Ovary (tissue), 3 donors: ENCODE measurements at regions not wholly inside any gene's neighbourhood (a gene's known extent, or its start where the extent isn't known, plus 50 kb on each side); places are given as distances from the start of the nearest gene placed in this dataset.

Source experiments
- POLR2A ChIP-seq: fragments of 450-650 bp; IDR thresholded peaks from one replicate; pipeline ENCODE4 v1.6.1; 2017; ENCODE audit warnings: antibody characterized with exemption, mild to moderate bottlenecking, moderate library complexity
- TF ChIP-seq, protein P1 (sequence below), 3 donors: fragments of 450-650 bp in 2 of 3; fragments of 200-600 bp in 1 of 3; IDR thresholded peaks; one replicate each; pipeline versions ENCODE4 v1.5.1 to v1.8.0; 2016 to 2022; ENCODE audit warnings: antibody characterized with exemption in 3 of 3, mild to moderate bottlenecking in 1 of 3
- donor health status: DM: no; HTN: no; CAD: no.

DNA sequence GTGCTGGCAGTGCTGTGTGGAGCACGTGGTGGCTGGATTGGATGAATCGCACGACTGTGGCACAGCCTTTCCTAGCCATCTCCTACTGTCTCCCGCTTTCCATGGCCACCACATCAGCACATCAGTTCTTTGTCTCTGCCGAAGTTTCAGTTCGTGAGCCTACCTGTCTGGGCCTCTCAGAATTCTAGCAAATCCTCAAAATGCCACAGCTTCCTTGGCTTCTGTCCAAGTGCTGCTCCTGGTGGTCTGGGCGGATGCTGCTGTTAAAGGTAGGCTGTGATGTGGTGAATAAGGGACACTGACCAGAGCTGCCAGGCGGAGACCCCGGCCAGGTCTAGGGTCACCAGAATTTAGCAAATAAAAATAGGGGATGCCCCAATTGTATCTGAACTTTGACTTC lies 237.4 kb downstream of the LPIN1 start:
- no peak for TF ChIP-seq POLR2A
- TF ChIP-seq, protein P1, sequence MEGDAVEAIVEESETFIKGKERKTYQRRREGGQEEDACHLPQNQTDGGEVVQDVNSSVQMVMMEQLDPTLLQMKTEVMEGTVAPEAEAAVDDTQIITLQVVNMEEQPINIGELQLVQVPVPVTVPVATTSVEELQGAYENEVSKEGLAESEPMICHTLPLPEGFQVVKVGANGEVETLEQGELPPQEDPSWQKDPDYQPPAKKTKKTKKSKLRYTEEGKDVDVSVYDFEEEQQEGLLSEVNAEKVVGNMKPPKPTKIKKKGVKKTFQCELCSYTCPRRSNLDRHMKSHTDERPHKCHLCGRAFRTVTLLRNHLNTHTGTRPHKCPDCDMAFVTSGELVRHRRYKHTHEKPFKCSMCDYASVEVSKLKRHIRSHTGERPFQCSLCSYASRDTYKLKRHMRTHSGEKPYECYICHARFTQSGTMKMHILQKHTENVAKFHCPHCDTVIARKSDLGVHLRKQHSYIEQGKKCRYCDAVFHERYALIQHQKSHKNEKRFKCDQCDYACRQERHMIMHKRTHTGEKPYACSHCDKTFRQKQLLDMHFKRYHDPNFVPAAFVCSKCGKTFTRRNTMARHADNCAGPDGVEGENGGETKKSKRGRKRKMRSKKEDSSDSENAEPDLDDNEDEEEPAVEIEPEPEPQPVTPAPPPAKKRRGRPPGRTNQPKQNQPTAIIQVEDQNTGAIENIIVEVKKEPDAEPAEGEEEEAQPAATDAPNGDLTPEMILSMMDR (IDR thresholded peaks at IDR 0.05), result no peak
